ENCODE measurements at regions not wholly inside any gene's neighbourhood (a gene's known extent, or its start where the extent isn't known, plus 50 kb on each side); places are given as distances from the start of the nearest gene placed in this dataset.

DNA sequence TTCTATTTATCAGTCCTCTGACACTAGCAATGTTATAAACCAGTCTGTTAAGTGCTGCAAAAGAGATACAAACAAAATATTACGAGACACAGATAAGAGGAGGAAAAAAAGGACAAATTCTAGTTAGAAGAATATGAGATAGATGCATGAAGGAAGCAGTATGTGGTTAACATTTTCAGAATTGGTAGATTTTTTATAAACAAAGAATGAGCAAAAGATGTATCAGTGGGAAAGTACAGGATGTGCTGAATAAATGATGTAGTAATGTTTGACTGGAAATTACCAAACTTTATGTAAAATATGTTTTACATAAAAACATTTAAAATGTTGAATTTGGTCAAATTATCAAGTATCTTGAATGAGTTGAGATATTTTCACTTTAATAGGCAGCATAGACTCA lies 574.2 kb downstream of the NUF2 start:
- DNase-seq (ENCODE audit: low spot score in 2 of 2): no peak
- intact Hi-C loops (cut with DNase I; ENCODE audit: low total_unique reads): no loop called here
- Histone ChIP-seq H3K9me3 (no peaks in the 10 kb centered on the region), H3K27me3 (no peaks in the 10 kb centered on the region), H3K27ac (no peak overlapping the region), H3K36me3 (no peaks in the 10 kb centered on the region), H3K4me3 (no peak overlapping the region), H3K4me1 (no peaks in the 10 kb centered on the region)
- TF ChIP-seq POLR2A (IDR thresholded peaks at IDR 0.05): no peak
- TF ChIP-seq POLR2AphosphoS5 (IDR thresholded peaks at IDR 0.05): no peak
- TF ChIP-seq, protein P1, sequence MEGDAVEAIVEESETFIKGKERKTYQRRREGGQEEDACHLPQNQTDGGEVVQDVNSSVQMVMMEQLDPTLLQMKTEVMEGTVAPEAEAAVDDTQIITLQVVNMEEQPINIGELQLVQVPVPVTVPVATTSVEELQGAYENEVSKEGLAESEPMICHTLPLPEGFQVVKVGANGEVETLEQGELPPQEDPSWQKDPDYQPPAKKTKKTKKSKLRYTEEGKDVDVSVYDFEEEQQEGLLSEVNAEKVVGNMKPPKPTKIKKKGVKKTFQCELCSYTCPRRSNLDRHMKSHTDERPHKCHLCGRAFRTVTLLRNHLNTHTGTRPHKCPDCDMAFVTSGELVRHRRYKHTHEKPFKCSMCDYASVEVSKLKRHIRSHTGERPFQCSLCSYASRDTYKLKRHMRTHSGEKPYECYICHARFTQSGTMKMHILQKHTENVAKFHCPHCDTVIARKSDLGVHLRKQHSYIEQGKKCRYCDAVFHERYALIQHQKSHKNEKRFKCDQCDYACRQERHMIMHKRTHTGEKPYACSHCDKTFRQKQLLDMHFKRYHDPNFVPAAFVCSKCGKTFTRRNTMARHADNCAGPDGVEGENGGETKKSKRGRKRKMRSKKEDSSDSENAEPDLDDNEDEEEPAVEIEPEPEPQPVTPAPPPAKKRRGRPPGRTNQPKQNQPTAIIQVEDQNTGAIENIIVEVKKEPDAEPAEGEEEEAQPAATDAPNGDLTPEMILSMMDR (IDR thresholded peaks at IDR 0.05): no peak

DNA sequence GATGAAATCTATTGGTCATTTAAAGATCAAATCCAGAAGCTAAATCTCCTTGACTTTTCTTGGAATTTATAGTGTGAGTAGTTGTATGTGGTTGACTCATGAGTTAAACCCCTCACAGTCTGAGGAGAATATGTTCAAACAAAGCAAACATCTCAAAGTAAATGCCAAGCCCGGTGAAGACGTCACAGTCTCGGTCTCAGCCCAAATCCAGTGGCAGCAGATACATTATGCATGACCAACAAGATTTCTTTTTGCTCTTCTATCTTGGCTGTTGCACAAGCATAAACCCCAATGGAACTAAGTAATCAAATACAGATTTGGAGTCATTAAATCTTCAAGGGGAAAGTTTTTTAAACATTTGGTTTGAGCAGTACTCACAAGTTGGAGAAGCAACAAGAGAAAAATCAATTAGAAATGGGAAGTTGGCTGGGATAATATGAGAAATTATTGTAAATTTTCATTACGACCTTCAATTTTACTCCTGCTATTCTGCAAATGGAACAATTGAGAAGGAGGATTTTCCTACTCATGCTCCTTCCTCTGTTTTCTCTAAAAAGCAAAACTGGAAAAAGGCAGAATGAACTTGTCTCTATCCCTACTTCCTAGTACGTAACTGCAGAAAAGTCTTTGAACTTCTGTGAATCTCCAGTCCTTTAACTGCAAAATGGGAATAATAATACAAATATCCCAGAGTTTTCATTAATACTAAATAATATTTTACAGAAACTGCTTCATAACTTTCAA lies 575.8 kb downstream of the NUF2 start:
- intact Hi-C loops (cut with DNase I; ENCODE audit: low total_unique reads): no loop called here

DNA sequence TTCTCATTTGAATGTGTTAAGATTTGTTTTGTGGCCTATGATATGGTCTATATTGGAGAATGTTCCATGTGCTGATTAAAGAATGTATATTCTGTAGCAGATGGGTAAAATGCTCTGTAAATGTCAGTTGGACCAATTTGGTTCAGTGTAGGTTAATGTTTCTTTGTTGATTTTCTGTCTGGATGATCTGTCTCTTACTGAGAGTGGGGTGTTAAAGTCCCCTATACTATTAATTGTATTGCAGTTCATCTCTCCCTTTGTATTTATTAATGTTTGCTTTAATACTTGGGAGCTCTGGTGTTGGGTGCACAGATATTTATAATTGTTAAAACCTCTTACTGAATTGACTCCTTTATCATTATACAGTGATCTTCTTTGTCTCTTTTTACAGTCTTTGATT lies 584.5 kb downstream of the NUF2 start:
- H3K27me3 ChIP-seq: no peaks in the 10 kb centered on the region
- H3K36me3 ChIP-seq: no peaks in the 10 kb centered on the region
- TF ChIP-seq, protein P1 (IDR thresholded peaks at IDR 0.05): no peak
- no peak for TF ChIP-seq POLR2A (IDR thresholded peaks at IDR 0.05)
- no peak for TF ChIP-seq POLR2AphosphoS5 (IDR thresholded peaks at IDR 0.05)
- no peak overlapping the region for H3K27ac ChIP-seq
- H3K9me3 ChIP-seq: peaks cover 0 to 7% of the 10 kb centered on the region in 2 donors
- intact Hi-C loops (cut with DNase I; ENCODE audit: low total_unique reads): no loop called here
- H3K4me3 ChIP-seq: no peak overlapping the region
- DNase-seq (ENCODE audit: low spot score in 2 of 2): no peak
- no peaks in the 10 kb centered on the region for H3K4me1 ChIP-seq

More for the DNA sequence above, 575.8 kb downstream of the NUF2 start:
- no peaks in the 10 kb centered on the region for H3K4me1 ChIP-seq
- no peaks in the 10 kb centered on the region for H3K9me3 ChIP-seq
- H3K36me3 ChIP-seq: no peaks in the 10 kb centered on the region
- TF ChIP-seq POLR2A (IDR thresholded peaks at IDR 0.05) (no peak), POLR2AphosphoS5 (IDR thresholded peaks at IDR 0.05) (no peak)
- TF ChIP-seq, protein P1 (IDR thresholded peaks at IDR 0.05): no peak
- DNase-seq (ENCODE audit: low spot score in 2 of 2): no peak
- no peaks in the 10 kb centered on the region for H3K27me3 ChIP-seq
- no peak overlapping the region for H3K4me3 ChIP-seq
- peak overlapping the region in 1 of 2 donors; percentile 38 for H3K27ac ChIP-seq

DNA sequence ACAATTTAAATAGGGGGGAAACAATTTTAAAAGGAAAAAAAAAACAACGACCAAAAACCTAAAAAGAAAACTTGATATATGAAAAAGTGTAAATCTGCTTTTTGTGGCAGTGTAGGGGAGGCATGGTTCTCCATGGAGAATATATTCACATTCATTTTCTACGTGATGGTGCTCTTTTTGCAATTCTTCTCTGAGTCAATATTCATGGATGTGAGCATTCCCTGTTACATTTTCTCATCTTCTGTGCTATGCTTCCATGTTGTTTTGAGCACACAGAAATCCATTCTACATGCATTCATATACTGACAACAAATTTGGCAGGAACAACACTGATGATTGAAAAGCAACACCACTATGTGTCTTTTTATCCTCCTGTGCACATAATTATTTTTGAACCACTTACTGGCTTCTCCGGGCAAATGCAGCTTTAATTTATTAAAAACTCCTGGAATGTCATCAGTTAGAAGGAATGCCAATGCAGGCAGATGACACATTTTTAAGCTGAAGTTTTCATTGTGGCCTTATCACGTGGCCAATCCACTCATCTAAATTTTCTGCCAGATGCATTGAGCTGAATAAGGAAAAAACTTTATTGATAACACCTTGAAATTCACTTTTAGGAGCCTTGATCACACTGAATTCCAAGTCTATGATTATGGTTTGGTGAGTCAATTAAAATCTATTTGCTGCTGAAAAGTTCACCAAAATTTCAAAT lies 590.6 kb downstream of the NUF2 start:
- H3K27me3 ChIP-seq: no peaks in the 10 kb centered on the region
- intact Hi-C loops (cut with DNase I; ENCODE audit: low total_unique reads): no loop called here
- no peak overlapping the region for H3K27ac ChIP-seq
- H3K4me1 ChIP-seq: no peaks in the 10 kb centered on the region
- DNase-seq (ENCODE audit: low spot score in 2 of 2): no peak
- H3K36me3 ChIP-seq: no peaks in the 10 kb centered on the region
- no peak for TF ChIP-seq POLR2A (IDR thresholded peaks at IDR 0.05)
- no peak for TF ChIP-seq POLR2AphosphoS5 (IDR thresholded peaks at IDR 0.05)
- TF ChIP-seq, protein P1 (IDR thresholded peaks at IDR 0.05): no peak
- H3K9me3 ChIP-seq: peaks cover 0 to 7% of the 10 kb centered on the region in 2 donors
- no peak overlapping the region for H3K4me3 ChIP-seq

DNA sequence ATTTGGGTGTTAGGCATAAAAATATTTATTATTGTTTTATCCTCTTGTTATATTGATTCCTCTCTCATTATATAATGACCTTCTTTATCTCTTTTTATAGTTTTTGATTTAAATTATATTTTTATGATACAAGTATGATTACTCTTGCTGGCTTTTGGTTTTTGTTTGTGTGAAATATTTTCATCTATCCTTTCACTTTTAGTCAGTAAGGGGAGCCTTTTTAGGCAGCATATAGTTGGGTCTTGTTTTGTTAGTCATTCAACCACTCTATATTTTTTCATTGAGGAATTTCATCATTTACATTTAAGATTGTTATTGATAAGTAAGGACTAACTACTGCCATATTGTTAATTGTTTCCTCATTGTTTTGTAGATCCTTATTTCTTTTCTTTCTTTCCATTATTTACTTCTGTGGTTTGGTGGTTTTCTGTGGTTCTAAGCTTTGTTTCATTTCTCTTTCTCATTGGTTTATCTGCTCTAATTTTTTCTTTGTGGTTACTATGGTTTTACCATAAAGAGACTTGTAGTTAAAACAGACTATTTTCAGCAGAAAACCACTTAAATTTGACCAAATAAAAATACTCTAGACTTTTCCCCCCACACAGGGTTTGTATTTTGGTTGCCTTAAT lies 593.1 kb downstream of the NUF2 start:
- H3K27me3 ChIP-seq: no peaks in the 10 kb centered on the region
- intact Hi-C loops (cut with DNase I; ENCODE audit: low total_unique reads): no loop called here
- no peaks in the 10 kb centered on the region for H3K9me3 ChIP-seq
- H3K27ac ChIP-seq: no peak overlapping the region
- TF ChIP-seq POLR2AphosphoS5 (IDR thresholded peaks at IDR 0.05): no peak
- no peaks in the 10 kb centered on the region for H3K4me1 ChIP-seq
- DNase-seq (ENCODE audit: low spot score in 2 of 2): no peak
- H3K36me3 ChIP-seq: no peaks in the 10 kb centered on the region
- no peak overlapping the region for H3K4me3 ChIP-seq
